ENCODE measurements at regions not wholly inside any gene's neighbourhood (a gene's known extent, or its start where the extent isn't known, plus 50 kb on each side); places are given as distances from the start of the nearest gene placed in this dataset.

DNA sequence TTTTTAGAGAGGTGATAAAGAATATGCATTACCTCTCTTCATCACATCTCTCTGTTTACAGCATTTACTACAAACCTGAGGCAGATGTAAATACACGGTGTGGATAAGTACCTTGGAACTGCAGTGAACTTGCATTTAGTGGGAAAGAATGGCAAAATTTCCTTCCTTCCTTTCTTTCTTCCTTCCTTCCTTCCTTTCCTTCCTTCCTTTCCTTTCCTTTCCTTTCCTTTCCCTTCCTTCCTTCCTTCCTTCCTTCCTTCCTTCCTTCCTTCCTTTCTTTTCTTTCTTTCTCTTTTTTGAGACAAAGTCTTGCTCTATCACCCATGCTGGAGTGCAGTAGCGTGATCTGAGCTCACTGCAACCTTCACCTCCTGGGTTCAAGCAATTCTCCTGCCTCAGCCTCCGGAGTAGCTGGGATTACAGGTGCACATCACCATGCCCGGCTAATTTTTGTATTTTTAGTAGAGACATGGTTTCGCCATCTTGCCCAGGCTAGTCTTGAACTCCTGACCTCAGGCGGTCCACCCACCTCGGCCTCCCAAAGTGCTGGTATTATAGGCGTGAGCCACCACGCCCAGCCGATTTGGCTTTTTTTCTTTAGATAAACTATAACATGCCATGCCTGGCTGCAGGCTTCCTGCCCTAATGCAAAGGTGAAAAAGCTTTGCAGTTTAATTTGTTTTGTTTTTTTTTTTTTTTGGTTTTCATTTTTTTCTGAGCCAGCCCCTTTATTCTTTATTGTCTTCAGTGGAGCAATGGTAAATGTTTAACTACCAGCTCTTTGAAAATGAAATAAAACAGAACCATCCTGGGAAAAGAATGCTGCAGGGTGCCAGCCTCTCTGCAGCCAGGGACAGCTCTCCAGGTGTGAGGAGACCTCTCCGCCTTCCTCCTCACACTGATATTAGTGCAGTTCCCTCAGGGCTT lies 64.2 kb upstream of the NEDD9 start:
- no peak for DNase-seq (ENCODE audit: low read depth)

DNA sequence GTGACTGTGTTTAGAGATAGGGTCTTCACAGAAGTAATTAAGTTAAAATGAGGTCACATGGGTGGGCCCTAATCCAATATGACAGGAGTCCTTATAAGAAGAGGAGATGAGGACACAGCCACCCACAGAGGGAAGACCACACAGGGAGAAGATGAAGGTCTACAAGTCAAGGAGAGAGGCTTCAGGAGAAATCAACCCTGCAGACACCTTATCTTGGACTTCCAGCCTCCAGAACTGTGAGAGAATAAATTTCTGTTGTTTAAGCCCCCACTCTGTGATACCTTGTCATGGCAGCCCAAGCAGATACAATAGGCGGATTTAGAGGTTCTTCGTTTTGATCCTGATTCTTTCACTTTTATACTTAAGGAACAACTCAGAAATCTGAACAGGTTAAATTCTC lies 63.5 kb upstream of the NEDD9 start:
- DNase-seq (ENCODE audit: low read depth): no peak

DNA sequence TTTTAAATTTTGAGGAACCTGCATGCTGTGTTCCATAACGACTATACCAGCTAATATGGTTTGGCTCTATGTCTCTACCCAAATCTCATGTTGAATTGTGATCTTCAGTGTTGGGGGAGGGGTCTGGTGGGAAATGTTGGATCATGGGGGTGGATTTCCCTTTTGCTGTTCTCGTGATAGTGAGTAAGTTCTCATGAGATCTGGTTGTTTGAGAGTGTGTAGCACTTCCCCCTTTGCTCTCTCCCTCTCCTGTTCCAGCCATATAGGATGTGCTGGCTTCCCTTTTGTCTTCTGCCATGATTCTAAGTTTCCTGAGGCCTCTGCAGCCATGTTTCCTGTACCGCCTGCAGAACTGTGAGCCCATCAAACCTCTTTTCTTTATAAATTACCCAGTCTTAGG lies 61.8 kb upstream of the NEDD9 start:
- no peak for DNase-seq (ENCODE audit: low read depth)

DNA sequence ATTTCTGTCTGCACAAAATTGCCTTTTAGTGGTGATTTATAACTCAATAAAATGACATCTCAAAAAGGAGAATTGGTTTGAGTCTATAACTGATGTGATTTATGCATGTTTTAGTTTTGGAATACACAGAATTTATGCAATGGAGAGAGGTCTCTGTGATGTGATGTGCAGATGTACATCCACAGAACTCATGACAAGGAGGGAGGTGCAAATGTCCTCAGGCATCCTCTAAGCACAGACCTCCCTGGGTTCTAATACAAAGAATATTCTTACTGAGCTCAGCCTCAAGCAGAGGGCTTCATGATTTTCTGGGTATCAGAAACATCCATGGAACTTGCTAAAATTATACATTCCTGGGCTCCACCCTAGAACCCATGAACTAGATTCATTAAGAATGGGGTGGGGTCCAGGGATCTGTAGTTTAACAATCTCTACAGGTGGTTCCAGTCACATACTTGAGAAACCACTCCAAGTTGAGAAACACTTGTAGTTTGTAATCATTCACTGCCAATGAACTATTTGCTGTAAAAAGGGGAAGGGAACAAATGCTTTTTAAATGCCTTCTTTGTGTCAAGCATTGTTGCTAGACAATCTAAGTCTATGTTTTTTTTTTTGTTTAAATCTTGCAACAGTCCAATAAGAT lies 60.2 kb upstream of the NEDD9 start:
- no peak for DNase-seq (ENCODE audit: low read depth)

DNA sequence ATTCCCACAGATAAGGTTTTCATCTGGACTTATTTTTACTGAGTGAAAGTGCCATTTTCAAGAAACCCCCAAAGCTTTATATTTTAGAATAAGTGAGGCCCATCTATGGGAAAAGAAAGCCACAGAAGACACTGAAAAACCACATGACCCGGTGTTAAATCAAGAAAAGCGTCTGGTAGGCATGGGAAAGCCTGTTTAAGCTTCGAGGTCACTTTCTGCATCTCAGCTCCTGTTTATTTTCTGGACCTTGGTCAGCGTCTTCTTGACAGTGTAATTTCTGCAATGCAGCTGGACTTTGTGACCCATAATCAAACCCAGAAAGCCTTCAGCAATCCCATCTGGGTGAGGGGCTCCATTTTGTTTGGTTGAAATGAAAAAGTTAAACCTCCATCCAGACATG lies 59.6 kb upstream of the NEDD9 start:
- DNase-seq (ENCODE audit: low read depth): no peak

DNA sequence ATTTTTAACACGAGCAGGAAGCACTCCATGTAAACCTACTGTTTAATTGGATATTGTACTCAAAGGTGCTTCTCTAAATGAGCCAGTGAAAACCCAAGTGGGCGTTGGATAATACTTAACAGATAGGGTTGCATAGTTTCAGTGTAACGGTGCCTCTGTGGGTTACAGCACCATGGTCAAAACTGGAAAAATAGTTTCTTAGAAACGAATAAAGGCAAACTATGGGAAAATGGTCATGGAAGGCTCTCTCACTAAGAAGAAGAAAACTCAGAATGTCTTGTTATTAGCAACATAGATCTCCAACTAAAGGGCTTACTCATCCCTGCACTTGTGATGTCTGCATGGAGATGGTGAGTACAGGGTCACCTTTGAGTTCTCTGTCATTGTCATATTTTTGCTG lies 59.1 kb upstream of the NEDD9 start:
- DNase-seq (ENCODE audit: low read depth): no peak

DNA sequence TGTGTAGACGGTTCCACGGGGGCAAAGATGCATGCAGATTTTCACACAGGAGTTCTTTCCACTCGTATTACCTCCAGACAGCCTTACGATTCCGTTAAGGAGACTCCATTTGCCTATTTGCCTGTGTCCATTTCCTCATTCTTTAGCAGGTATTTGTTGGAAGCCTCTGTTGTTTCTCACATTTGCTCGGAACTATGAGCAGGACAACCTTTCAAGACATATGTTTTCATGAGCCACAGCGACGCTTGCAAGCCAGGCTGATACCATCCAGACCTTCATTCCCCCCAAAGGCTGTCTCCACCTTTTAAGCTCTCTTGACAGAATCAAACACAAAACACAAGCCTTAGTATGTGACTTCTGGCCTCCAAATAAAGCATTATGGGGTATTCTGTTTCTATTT lies 57.6 kb upstream of the NEDD9 start:
- DNase-seq (ENCODE audit: low read depth): no peak

DNA sequence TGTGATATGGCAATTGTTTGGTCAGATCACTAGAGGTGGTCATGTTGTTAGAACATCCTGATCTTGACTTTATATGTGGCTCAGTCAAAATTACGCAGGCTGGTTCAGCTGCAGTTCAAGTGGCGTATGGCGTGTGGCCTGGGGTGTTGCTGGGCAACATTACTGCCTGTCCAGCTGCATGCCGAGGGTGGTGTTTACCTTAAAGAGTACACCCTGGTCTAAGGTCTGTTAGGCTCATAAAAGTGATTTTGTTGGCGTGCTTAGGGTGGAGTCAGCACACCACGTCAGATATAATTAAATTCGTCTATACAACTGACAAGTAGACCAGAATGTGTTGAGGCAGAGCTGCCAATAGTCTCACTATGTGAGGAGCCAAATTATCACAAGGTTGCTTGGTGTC lies 55.6 kb upstream of the NEDD9 start:
- no peak for DNase-seq (ENCODE audit: low read depth)

DNA sequence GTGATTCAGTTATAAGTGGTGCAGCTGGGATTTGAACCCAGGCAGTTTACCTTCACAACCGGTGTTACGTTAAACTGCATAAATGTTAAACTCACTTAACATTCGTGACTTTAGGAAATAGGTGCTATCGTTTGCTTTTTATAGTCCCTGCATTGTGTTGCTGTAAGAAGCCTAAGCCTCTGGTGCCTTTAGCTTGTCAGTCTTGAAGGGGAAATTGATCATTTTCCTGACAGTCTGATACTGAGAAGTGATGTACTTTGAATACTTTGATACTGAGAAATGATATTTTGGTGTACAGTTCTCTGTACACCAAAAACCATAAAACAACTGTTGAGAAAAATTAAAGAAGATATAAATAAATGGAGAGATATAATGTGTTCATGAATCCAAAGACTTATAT lies 52.5 kb upstream of the NEDD9 start:
- DNase-seq (ENCODE audit: low read depth): no peak

DNA sequence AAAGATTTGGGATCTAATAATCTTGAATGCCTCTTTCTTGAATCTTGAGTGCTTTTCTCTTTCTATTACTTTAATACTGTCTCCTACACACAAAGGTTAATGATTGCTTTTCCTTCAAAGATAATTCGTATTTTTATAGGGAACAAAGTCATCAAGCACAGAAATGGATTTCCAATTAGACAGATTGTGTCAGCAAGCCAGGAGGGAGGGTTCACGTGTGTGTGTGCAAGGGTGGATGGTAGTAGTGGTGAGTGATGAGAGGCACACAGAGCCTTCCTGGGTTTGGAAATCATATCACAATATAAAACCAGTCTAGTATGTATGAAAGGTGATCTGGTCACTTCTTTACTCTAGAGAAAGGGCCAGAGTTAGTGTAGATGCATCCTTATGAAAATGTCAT lies 51.2 kb upstream of the NEDD9 start:
- no peak for DNase-seq (ENCODE audit: low read depth)

DNA sequence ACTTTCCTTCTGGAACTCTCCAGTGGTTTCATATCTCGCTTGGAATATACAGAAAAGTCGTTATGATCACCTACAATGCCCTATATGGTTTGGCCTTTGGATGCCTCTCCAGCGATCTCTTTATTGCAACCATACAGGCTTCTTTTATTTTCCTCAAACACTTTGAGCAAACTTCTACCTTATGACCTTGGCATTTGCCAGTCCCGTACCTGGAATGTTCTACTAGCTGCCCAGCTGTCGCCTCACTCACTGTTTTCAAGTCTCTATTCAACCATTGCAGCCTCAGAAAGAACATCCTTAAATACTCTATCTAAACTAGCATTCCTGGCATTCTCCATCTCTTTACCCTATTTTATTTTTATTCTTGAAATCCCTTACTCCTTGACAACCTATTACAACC lies 50.4 kb upstream of the NEDD9 start:
- DNase-seq (ENCODE audit: low read depth): no peak

Data from activated T-cell treated with anti-CD3 and anti-CD28 coated beads for 24 hours (primary cell).